GM12864 (cell line): ENCODE measurements at regions not wholly inside any gene's neighbourhood (a gene's known extent, or its start where the extent isn't known, plus 50 kb on each side); places are given as distances from the start of the nearest gene placed in this dataset.

Experiments
- DNase-seq: peaks from one replicate; pipeline ENCODE4 v3.0.0-alpha.2; 2011; ENCODE audit warnings: low read depth
- H3K4me3 ChIP-seq: 2 replicates; pipeline ENCODE4 v1.5.1; 2011; ENCODE audit warnings: mild to moderate bottlenecking, low read depth, low read length, control low read depth
- CTCF ChIP-seq: IDR thresholded peaks from 2 replicates; pipeline ENCODE4 v1.5.1; 2011; ENCODE audit warnings: low read depth, mild to moderate bottlenecking, moderate library complexity, low read length, control low read depth, inconsistent platforms; ENCODE audit errors: missing control alignments

- DNase-seq = no peak
- no peak overlapping the region for H3K4me3 ChIP-seq
- no peak for TF ChIP-seq CTCF
Measured at GRCh38 chr2:126792993-126793392, 105.7 kb upstream of the TEX51 start.

GRCh38 chr2:126793885-126794613, 104.6 kb upstream of the TEX51 start:
- DNase-seq = no peak
- H3K4me3 ChIP-seq = no peak overlapping the region
- no peak for TF ChIP-seq CTCF

GRCh38 chr2:126795656-126796055, 103.0 kb upstream of the TEX51 start:
- DNase-seq = no peak
- TF ChIP-seq CTCF = no peak

GRCh38 chr2:126796931-126797621, 101.6 kb upstream of the TEX51 start:
- no peak for TF ChIP-seq CTCF
- no peak overlapping the region for H3K4me3 ChIP-seq
- DNase-seq = no peak

More at GRCh38 chr2:126795656-126796055, 103.0 kb upstream of the TEX51 start:
- H3K4me3 ChIP-seq = no peak overlapping the region

- DNase-seq = no peak
- H3K4me3 ChIP-seq = no peak overlapping the region
- TF ChIP-seq CTCF = no peak
Measured at GRCh38 chr2:126797622-126798275, 100.9 kb upstream of the TEX51 start.

GRCh38 chr2:126798276-126799140, 100.2 kb upstream of the TEX51 start:
- DNase-seq = no peak
- TF ChIP-seq CTCF = no peak
- H3K4me3 ChIP-seq = no peak overlapping the region
